ENCODE measurements at regions not wholly inside any gene's neighbourhood (a gene's known extent, or its start where the extent isn't known, plus 50 kb on each side); places are given as distances from the start of the nearest gene placed in this dataset.

DNA sequence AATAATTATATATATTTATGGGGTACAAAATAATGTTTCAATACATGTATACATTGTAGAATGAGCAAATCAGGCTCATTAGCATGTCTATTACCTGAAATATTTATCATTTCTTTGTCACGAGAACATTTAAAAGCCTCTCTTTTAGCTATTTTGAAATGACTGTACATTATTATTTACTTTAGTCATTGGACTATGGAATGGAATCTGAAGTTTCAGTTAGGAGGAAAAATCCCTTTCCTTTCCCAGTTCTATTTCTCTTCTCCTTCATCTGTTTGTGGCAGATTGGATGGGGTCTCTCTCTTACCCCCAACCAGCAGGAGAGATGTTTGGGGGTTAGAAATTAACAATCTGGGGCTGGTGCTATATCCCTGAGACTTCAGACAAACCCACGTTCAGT is 292.5 kb upstream of the SFRP2 start:
- no peak for TF ChIP-seq CTCF (IDR thresholded peaks at IDR 0.05; ENCODE audit: insufficient read depth, low read depth, low read length)
- TF ChIP-seq EZH2 (IDR thresholded peaks at IDR 0.05; ENCODE audit: insufficient read depth, low read length), result no peak
